ENCODE measurements at regions not wholly inside any gene's neighbourhood (a gene's known extent, or its start where the extent isn't known, plus 50 kb on each side); places are given as distances from the start of the nearest gene placed in this dataset.

DNA sequence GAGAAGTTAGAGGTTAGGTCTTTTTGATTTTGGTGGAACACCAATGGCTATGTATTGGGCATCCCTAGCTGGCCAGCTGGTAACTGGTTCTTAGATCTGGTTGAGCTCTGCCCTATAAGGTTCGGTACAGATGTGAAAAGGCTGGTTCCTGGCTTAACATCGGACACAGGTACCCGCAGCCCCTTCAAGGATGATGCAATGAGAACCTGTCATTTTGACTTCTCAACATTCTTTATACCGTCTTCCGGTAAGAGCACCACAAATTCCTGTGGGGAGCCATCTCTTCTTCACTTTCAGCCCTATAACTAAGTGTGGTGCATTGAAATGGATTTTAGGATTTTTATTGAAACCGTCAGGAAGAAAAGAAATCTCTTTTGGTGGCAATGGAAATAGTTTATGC, 222.8 kb downstream of the ADAMTS9 start:
- no peaks in the 10 kb centered on the region for H3K9me3 ChIP-seq (ENCODE audit: control insufficient read depth in 2 of 2, insufficient read depth in 1 of 2, low read depth in 1 of 2, low read length in 1 of 2)
- no peaks in the 10 kb centered on the region for H3K4me1 ChIP-seq (ENCODE audit: control insufficient read depth in 2 of 2, insufficient read depth in 2 of 2, low read length in 1 of 2)
- no peaks in the 10 kb centered on the region for H3K27me3 ChIP-seq (ENCODE audit: control insufficient read depth in 1 of 2, insufficient read depth in 2 of 2, low read length in 2 of 2)
- H3K27ac ChIP-seq (ENCODE audit: low read depth in 2 of 2, low read length in 1 of 2), result no peak overlapping the region
- no peaks in the 10 kb centered on the region for H3K36me3 ChIP-seq (ENCODE audit: control insufficient read depth in 2 of 2, insufficient read depth in 2 of 2, low read length in 1 of 2)
- no peak overlapping the region for H3K4me3 ChIP-seq (ENCODE audit: low read depth in 1 of 2, low read length in 2 of 2)
- 93 to 96% methylated on average over 6 of the region's 6 CpGs for WGBS, 2 donors

GRCh38 chr3:64463981-64464380, 223.8 kb downstream of the ADAMTS9 start:
- WGBS, 2 donors, result 75 to 79% methylated on average over 4 of the region's 4 CpGs
- no peaks in the 10 kb centered on the region for H3K36me3 ChIP-seq (ENCODE audit: control insufficient read depth in 2 of 2, insufficient read depth in 2 of 2, low read length in 1 of 2)
- no peaks in the 10 kb centered on the region for H3K9me3 ChIP-seq (ENCODE audit: control insufficient read depth in 2 of 2, insufficient read depth in 1 of 2, low read depth in 1 of 2, low read length in 1 of 2)
- H3K27ac ChIP-seq (ENCODE audit: low read depth in 2 of 2, low read length in 1 of 2), result no peak overlapping the region
- H3K4me3 ChIP-seq (ENCODE audit: low read depth in 1 of 2, low read length in 2 of 2), result no peak overlapping the region
- H3K27me3 ChIP-seq (ENCODE audit: control insufficient read depth in 1 of 2, insufficient read depth in 2 of 2, low read length in 2 of 2), result no peaks in the 10 kb centered on the region
- no peaks in the 10 kb centered on the region for H3K4me1 ChIP-seq (ENCODE audit: control insufficient read depth in 2 of 2, insufficient read depth in 2 of 2, low read length in 1 of 2)

- 54 to 57% methylated on average over 5 of the region's 5 CpGs for WGBS, 2 donors
- no peak overlapping the region for H3K4me3 ChIP-seq (ENCODE audit: low read depth in 1 of 2, low read length in 2 of 2)
- no peaks in the 10 kb centered on the region for H3K4me1 ChIP-seq (ENCODE audit: control insufficient read depth in 2 of 2, insufficient read depth in 2 of 2, low read length in 1 of 2)
- no peak overlapping the region for H3K27ac ChIP-seq (ENCODE audit: low read depth in 2 of 2, low read length in 1 of 2)
- no peaks in the 10 kb centered on the region for H3K9me3 ChIP-seq (ENCODE audit: control insufficient read depth in 2 of 2, insufficient read depth in 1 of 2, low read depth in 1 of 2, low read length in 1 of 2)
- no peaks in the 10 kb centered on the region for H3K27me3 ChIP-seq (ENCODE audit: control insufficient read depth in 1 of 2, insufficient read depth in 2 of 2, low read length in 2 of 2)
- H3K36me3 ChIP-seq (ENCODE audit: control insufficient read depth in 2 of 2, insufficient read depth in 2 of 2, low read length in 1 of 2), result no peaks in the 10 kb centered on the region
Observed at GRCh38 chr3:64462203-64462602, 225.6 kb downstream of the ADAMTS9 start.

DNA sequence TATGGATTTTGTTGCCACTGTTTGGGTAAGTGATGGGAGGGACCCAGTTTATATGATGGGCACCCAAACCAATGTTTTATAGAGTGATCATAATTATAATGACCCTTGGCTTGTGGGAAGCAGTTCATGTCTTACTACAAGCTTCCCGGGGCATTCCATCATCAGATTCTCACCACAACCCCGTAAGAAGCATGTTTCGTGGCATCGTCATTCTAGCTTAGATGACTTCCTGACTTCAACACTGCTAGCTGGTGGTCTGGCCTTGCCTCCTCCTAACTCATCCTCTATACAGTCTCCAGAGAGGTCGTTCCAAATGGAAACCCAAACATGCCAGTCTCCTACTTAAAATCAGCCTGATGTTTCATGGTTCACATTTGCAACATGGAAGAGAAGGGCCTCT, 226.9 kb downstream of the ADAMTS9 start:
- no peak overlapping the region for H3K4me3 ChIP-seq (ENCODE audit: low read depth in 1 of 2, low read length in 2 of 2)
- H3K9me3 ChIP-seq (ENCODE audit: control insufficient read depth in 2 of 2, insufficient read depth in 1 of 2, low read depth in 1 of 2, low read length in 1 of 2), result no peaks in the 10 kb centered on the region
- H3K27ac ChIP-seq (ENCODE audit: low read depth in 2 of 2, low read length in 1 of 2), result no peak overlapping the region
- no peaks in the 10 kb centered on the region for H3K36me3 ChIP-seq (ENCODE audit: control insufficient read depth in 2 of 2, insufficient read depth in 2 of 2, low read length in 1 of 2)
- H3K4me1 ChIP-seq (ENCODE audit: control insufficient read depth in 2 of 2, insufficient read depth in 2 of 2, low read length in 1 of 2), result no peaks in the 10 kb centered on the region
- WGBS, 2 donors, result 93 to 94% methylated on average over 5 of the region's 5 CpGs
- no peaks in the 10 kb centered on the region for H3K27me3 ChIP-seq (ENCODE audit: control insufficient read depth in 1 of 2, insufficient read depth in 2 of 2, low read length in 2 of 2)

- H3K9me3 ChIP-seq (ENCODE audit: control insufficient read depth in 2 of 2, insufficient read depth in 1 of 2, low read depth in 1 of 2, low read length in 1 of 2), result no peaks in the 10 kb centered on the region
- no peak overlapping the region for H3K27ac ChIP-seq (ENCODE audit: low read depth in 2 of 2, low read length in 1 of 2)
- no peaks in the 10 kb centered on the region for H3K4me1 ChIP-seq (ENCODE audit: control insufficient read depth in 2 of 2, insufficient read depth in 2 of 2, low read length in 1 of 2)
- no peaks in the 10 kb centered on the region for H3K27me3 ChIP-seq (ENCODE audit: control insufficient read depth in 1 of 2, insufficient read depth in 2 of 2, low read length in 2 of 2)
- WGBS, 2 donors, result 34 to 52% methylated on average over 1 of the region's 1 CpG
- no peaks in the 10 kb centered on the region for H3K36me3 ChIP-seq (ENCODE audit: control insufficient read depth in 2 of 2, insufficient read depth in 2 of 2, low read length in 1 of 2)
- H3K4me3 ChIP-seq (ENCODE audit: low read depth in 1 of 2, low read length in 2 of 2), result no peak overlapping the region
Observed at GRCh38 chr3:64460141-64460730, 227.6 kb downstream of the ADAMTS9 start.

GRCh38 chr3:64459711-64460110, 228.1 kb downstream of the ADAMTS9 start:
- Histone ChIP-seq H3K27ac (ENCODE audit: low read depth in 2 of 2, low read length in 1 of 2) (no peak overlapping the region), H3K4me3 (ENCODE audit: low read depth in 1 of 2, low read length in 2 of 2) (no peak overlapping the region), H3K9me3 (ENCODE audit: control insufficient read depth in 2 of 2, insufficient read depth in 1 of 2, low read depth in 1 of 2, low read length in 1 of 2) (no peaks in the 10 kb centered on the region), H3K4me1 (ENCODE audit: control insufficient read depth in 2 of 2, insufficient read depth in 2 of 2, low read length in 1 of 2) (no peaks in the 10 kb centered on the region), H3K36me3 (ENCODE audit: control insufficient read depth in 2 of 2, insufficient read depth in 2 of 2, low read length in 1 of 2) (no peaks in the 10 kb centered on the region), H3K27me3 (ENCODE audit: control insufficient read depth in 1 of 2, insufficient read depth in 2 of 2, low read length in 2 of 2) (no peaks in the 10 kb centered on the region)
- WGBS, 2 donors, result 79 to 81% methylated on average over 4 of the region's 4 CpGs

DNA sequence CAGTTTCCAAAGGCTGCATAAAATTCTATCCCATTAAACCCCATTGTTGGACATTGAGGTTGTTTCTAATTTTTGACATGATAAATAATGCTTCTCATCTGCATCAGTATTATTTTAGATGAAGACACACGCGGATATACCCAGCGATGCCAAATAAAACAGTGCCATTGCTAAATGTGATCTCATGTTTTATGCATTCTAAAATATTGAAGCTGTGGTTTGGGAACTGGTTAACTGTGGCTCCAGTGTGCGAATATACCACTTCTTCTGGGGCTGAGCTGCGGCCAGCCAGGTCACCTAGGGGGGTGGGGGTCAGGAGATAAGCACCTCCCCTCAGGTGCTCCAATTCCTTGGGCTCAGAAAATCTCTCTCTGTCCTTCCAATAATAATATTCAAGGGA, 230.0 kb downstream of the ADAMTS9 start:
- no peaks in the 10 kb centered on the region for H3K36me3 ChIP-seq (ENCODE audit: control insufficient read depth in 2 of 2, insufficient read depth in 2 of 2, low read length in 1 of 2)
- H3K9me3 ChIP-seq (ENCODE audit: control insufficient read depth in 2 of 2, insufficient read depth in 1 of 2, low read depth in 1 of 2, low read length in 1 of 2), result no peaks in the 10 kb centered on the region
- no peaks in the 10 kb centered on the region for H3K27me3 ChIP-seq (ENCODE audit: control insufficient read depth in 1 of 2, insufficient read depth in 2 of 2, low read length in 2 of 2)
- H3K4me1 ChIP-seq (ENCODE audit: control insufficient read depth in 2 of 2, insufficient read depth in 2 of 2, low read length in 1 of 2), result no peaks in the 10 kb centered on the region
- H3K4me3 ChIP-seq (ENCODE audit: low read depth in 1 of 2, low read length in 2 of 2), result no peak overlapping the region
- WGBS, 2 donors, result 81 to 85% methylated on average over 5 of the region's 5 CpGs
- H3K27ac ChIP-seq (ENCODE audit: low read depth in 2 of 2, low read length in 1 of 2), result no peak overlapping the region

- Histone ChIP-seq H3K4me1 (ENCODE audit: control insufficient read depth in 2 of 2, insufficient read depth in 2 of 2, low read length in 1 of 2) (no peaks in the 10 kb centered on the region), H3K9me3 (ENCODE audit: control insufficient read depth in 2 of 2, insufficient read depth in 1 of 2, low read depth in 1 of 2, low read length in 1 of 2) (no peaks in the 10 kb centered on the region), H3K36me3 (ENCODE audit: control insufficient read depth in 2 of 2, insufficient read depth in 2 of 2, low read length in 1 of 2) (no peaks in the 10 kb centered on the region), H3K4me3 (ENCODE audit: low read depth in 1 of 2, low read length in 2 of 2) (no peak overlapping the region), H3K27ac (ENCODE audit: low read depth in 2 of 2, low read length in 1 of 2) (no peak overlapping the region), H3K27me3 (ENCODE audit: control insufficient read depth in 1 of 2, insufficient read depth in 2 of 2, low read length in 2 of 2) (no peaks in the 10 kb centered on the region)
- 26 to 53% methylated on average over 2 of the region's 2 CpGs for WGBS, 2 donors
Observed at GRCh38 chr3:64456674-64457073, 231.1 kb downstream of the ADAMTS9 start.

GRCh38 chr3:64455351-64455750, 230.1 kb upstream of the PRICKLE2 start:
- Histone ChIP-seq H3K9me3 (ENCODE audit: control insufficient read depth in 2 of 2, insufficient read depth in 1 of 2, low read depth in 1 of 2, low read length in 1 of 2) (no peaks in the 10 kb centered on the region), H3K36me3 (ENCODE audit: control insufficient read depth in 2 of 2, insufficient read depth in 2 of 2, low read length in 1 of 2) (no peaks in the 10 kb centered on the region), H3K27me3 (ENCODE audit: control insufficient read depth in 1 of 2, insufficient read depth in 2 of 2, low read length in 2 of 2) (no peaks in the 10 kb centered on the region), H3K27ac (ENCODE audit: low read depth in 2 of 2, low read length in 1 of 2) (no peak overlapping the region), H3K4me3 (ENCODE audit: low read depth in 1 of 2, low read length in 2 of 2) (no peak overlapping the region), H3K4me1 (ENCODE audit: control insufficient read depth in 2 of 2, insufficient read depth in 2 of 2, low read length in 1 of 2) (no peaks in the 10 kb centered on the region)

GRCh38 chr3:64454768-64455167, 229.5 kb upstream of the PRICKLE2 start:
- no peak overlapping the region for H3K4me3 ChIP-seq (ENCODE audit: low read depth in 1 of 2, low read length in 2 of 2)
- H3K9me3 ChIP-seq (ENCODE audit: control insufficient read depth in 2 of 2, insufficient read depth in 1 of 2, low read depth in 1 of 2, low read length in 1 of 2), result no peaks in the 10 kb centered on the region
- no peak overlapping the region for H3K27ac ChIP-seq (ENCODE audit: low read depth in 2 of 2, low read length in 1 of 2)
- H3K4me1 ChIP-seq (ENCODE audit: control insufficient read depth in 2 of 2, insufficient read depth in 2 of 2, low read length in 1 of 2), result no peaks in the 10 kb centered on the region
- H3K27me3 ChIP-seq (ENCODE audit: control insufficient read depth in 1 of 2, insufficient read depth in 2 of 2, low read length in 2 of 2), result no peaks in the 10 kb centered on the region
- WGBS, 2 donors, result 91 to 92% methylated on average over 5 of the region's 5 CpGs
- no peaks in the 10 kb centered on the region for H3K36me3 ChIP-seq (ENCODE audit: control insufficient read depth in 2 of 2, insufficient read depth in 2 of 2, low read length in 1 of 2)

All from esophagus (tissue), 2 donors.